ENCODE measurements at regions not wholly inside any gene's neighbourhood (a gene's known extent, or its start where the extent isn't known, plus 50 kb on each side); places are given as distances from the start of the nearest gene placed in this dataset.

GRCh38 chr3:6260551-6261191 is 600.2 kb upstream of the GRM7 start:
- TF ChIP-seq POLR2A (IDR thresholded peaks at IDR 0.05) (no peak), EP300 (IDR thresholded peaks at IDR 0.05) (no peak)
- TF ChIP-seq, protein P1, sequence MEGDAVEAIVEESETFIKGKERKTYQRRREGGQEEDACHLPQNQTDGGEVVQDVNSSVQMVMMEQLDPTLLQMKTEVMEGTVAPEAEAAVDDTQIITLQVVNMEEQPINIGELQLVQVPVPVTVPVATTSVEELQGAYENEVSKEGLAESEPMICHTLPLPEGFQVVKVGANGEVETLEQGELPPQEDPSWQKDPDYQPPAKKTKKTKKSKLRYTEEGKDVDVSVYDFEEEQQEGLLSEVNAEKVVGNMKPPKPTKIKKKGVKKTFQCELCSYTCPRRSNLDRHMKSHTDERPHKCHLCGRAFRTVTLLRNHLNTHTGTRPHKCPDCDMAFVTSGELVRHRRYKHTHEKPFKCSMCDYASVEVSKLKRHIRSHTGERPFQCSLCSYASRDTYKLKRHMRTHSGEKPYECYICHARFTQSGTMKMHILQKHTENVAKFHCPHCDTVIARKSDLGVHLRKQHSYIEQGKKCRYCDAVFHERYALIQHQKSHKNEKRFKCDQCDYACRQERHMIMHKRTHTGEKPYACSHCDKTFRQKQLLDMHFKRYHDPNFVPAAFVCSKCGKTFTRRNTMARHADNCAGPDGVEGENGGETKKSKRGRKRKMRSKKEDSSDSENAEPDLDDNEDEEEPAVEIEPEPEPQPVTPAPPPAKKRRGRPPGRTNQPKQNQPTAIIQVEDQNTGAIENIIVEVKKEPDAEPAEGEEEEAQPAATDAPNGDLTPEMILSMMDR (IDR thresholded peaks at IDR 0.05) = no peak
